Spleen (tissue), 7 donors: ENCODE measurements at regions not wholly inside any gene's neighbourhood (a gene's known extent, or its start where the extent isn't known, plus 50 kb on each side); places are given as distances from the start of the nearest gene placed in this dataset.

Experiments used
- POLR2A ChIP-seq, 3 donors: fragments of 450-650 bp; IDR thresholded peaks; one replicate each; pipeline ENCODE4 v1.5.1; 2017; ENCODE audit warnings: antibody characterized with exemption in 3 of 3, mild to moderate bottlenecking in 1 of 3
- POLR2AphosphoS5 ChIP-seq, 3 donors: sonication (generic); formaldehyde crosslinking; IDR thresholded peaks; one replicate each; pipeline ENCODE4 v1.5.1; 2017; ENCODE audit warnings: antibody characterized with exemption in 3 of 3
- TF ChIP-seq, protein P1 (sequence below), 11 experiments: fragments of 200-600 bp in 7 of 11; fragments of 450-650 bp in 4 of 11; sonication (generic) in 4 of 11; IDR thresholded peaks in 8 of 11; conservative IDR thresholded peaks in 3 of 11; 1 replicate in 7 of 11; 2 replicates in 4 of 11; pipeline versions ENCODE4 v1.4.0 to v1.8.0; 2016 to 2021; ENCODE audit warnings: antibody characterized with exemption in 11 of 11, inconsistent platforms in 4 of 11, mild to moderate bottlenecking in 1 of 11
- donor health status: DM: no; HTN: no; CAD: no; lungs with moderate emphysema.
- donor health status: DM: no; HTN: no; CAD: no.
- donor health status: DM: no; HTN: no; CAD: no.

DNA sequence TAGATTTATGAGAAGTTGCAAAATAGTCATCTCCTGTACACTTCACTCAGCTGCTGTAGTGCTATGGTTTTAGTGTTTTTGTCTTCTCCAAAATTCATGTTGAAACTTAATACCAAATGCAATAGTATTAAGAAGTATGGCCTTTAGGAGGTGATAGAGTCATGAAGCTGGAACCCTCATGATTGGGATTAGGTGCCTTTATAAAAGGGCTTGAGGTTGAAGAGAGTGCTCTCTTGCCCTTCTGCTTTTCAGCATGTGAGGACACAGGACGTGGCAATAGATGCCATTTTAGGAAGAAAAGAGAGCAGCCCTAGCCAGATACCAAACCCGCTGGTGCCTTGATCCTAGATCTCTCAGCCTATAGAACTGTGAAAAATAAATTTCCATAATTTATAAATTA is 87.6 kb downstream of the CTH start:
- no peak for TF ChIP-seq POLR2A (IDR thresholded peaks at IDR 0.05)
- no peak for TF ChIP-seq POLR2AphosphoS5 (IDR thresholded peaks at IDR 0.05)
- TF ChIP-seq, protein P1, sequence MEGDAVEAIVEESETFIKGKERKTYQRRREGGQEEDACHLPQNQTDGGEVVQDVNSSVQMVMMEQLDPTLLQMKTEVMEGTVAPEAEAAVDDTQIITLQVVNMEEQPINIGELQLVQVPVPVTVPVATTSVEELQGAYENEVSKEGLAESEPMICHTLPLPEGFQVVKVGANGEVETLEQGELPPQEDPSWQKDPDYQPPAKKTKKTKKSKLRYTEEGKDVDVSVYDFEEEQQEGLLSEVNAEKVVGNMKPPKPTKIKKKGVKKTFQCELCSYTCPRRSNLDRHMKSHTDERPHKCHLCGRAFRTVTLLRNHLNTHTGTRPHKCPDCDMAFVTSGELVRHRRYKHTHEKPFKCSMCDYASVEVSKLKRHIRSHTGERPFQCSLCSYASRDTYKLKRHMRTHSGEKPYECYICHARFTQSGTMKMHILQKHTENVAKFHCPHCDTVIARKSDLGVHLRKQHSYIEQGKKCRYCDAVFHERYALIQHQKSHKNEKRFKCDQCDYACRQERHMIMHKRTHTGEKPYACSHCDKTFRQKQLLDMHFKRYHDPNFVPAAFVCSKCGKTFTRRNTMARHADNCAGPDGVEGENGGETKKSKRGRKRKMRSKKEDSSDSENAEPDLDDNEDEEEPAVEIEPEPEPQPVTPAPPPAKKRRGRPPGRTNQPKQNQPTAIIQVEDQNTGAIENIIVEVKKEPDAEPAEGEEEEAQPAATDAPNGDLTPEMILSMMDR (IDR thresholded peaks at IDR 0.05 in 8 of 11, conservative IDR thresholded peaks at IDR 0.05 in 3 of 11), result no peak
